ENCODE measurements at regions not wholly inside any gene's neighbourhood (a gene's known extent, or its start where the extent isn't known, plus 50 kb on each side); places are given as distances from the start of the nearest gene placed in this dataset.

- DNase-seq, result no peak
These were observed 358.2 kb downstream of the HAPSTR1 start for GRCh38 chr16:9449597-9449996.

GRCh38 chr16:9457215-9457614, 365.8 kb downstream of the HAPSTR1 start:
- no peak for DNase-seq

GRCh38 chr16:9458816-9459215, 367.4 kb downstream of the HAPSTR1 start:
- DNase-seq, result no peak

GRCh38 chr16:9462984-9463383, 371.5 kb downstream of the HAPSTR1 start:
- no peak for DNase-seq

- no peak for DNase-seq
These were observed 372.0 kb downstream of the HAPSTR1 start for GRCh38 chr16:9463461-9463860.

GRCh38 chr16:9465161-9465560, 373.7 kb downstream of the HAPSTR1 start:
- DNase-seq, result no peak

GRCh38 chr16:9469512-9469911, 378.1 kb downstream of the HAPSTR1 start:
- DNase-seq, result no peak

GRCh38 chr16:9476744-9477143, 385.3 kb downstream of the HAPSTR1 start:
- DNase-seq, result no peak

- DNase-seq, result no peak
These were observed 387.6 kb downstream of the HAPSTR1 start for GRCh38 chr16:9479008-9479407.

- DNase-seq, result no peak
These were observed 389.1 kb downstream of the HAPSTR1 start for GRCh38 chr16:9480503-9480902.

GRCh38 chr16:9481747-9482730, 390.6 kb downstream of the HAPSTR1 start:
- DNase-seq, result peak in 1 of 51 donors; percentile 10

GRCh38 chr16:9484426-9484825, 393.0 kb downstream of the HAPSTR1 start:
- DNase-seq, result no peak

GRCh38 chr16:9484881-9485280, 393.4 kb downstream of the HAPSTR1 start:
- DNase-seq, result no peak

- DNase-seq, result peak in 39 of 51 donors; percentile 0 to 84 (median 48)
These were observed 398.5 kb downstream of the HAPSTR1 start for GRCh38 chr16:9489835-9490467.

GRCh38 chr16:9495824-9496223, 404.4 kb downstream of the HAPSTR1 start:
- DNase-seq, result no peak

- no peak for DNase-seq
These were observed 406.3 kb downstream of the HAPSTR1 start for GRCh38 chr16:9497750-9498149.

GRCh38 chr16:9499941-9500593, 408.6 kb downstream of the HAPSTR1 start:
- peak in 1 of 51 donors; percentile 19 for DNase-seq

GRCh38 chr16:9500872-9501271, 409.4 kb downstream of the HAPSTR1 start:
- no peak for DNase-seq

GRCh38 chr16:9503251-9503984, 412.0 kb downstream of the HAPSTR1 start:
- DNase-seq, result no peak

GRCh38 chr16:9508328-9508936, 417.0 kb downstream of the HAPSTR1 start:
- no peak for DNase-seq

- DNase-seq, result no peak
These were observed 418.2 kb downstream of the HAPSTR1 start for GRCh38 chr16:9509663-9510062.
